ENCODE measurements at regions not wholly inside any gene's neighbourhood (a gene's known extent, or its start where the extent isn't known, plus 50 kb on each side); places are given as distances from the start of the nearest gene placed in this dataset.

GRCh38 chr9:2466703-2467102, 154.9 kb upstream of the VLDLR start:
- ChIA-PET CTCF (ENCODE audit: low intra/inter-chr PET ratio) (no interaction called here), POLR2A (no interaction called here)
- Histone ChIP-seq H3K9me3 (replicated peaks; ENCODE audit: control insufficient read depth, insufficient read depth, low read depth, low read length) (no peaks in the 10 kb centered on the region), H3K4me2 (ENCODE audit: insufficient read depth, low read length) (no peak overlapping the region), H4K20me1 (replicated peaks; ENCODE audit: control insufficient read depth, insufficient read depth, low read length) (no peaks in the 10 kb centered on the region), H3K79me2 (ENCODE audit: control insufficient read depth, insufficient read depth, low read length) (no peaks in the 10 kb centered on the region), H3K4me1 (replicated peaks in 1 of 2; ENCODE audit: control insufficient read depth in 2 of 2, insufficient read depth in 2 of 2, low read length in 2 of 2) (no peaks in the 10 kb centered on the region), H3K27me3 (ENCODE audit: control insufficient read depth in 2 of 2, insufficient read depth in 2 of 2, low read length in 2 of 2) (no peaks in the 10 kb centered on the region), H3K9me1 (ENCODE audit: control insufficient read depth, insufficient read depth, low read length) (no peaks in the 10 kb centered on the region), H3K27ac (ENCODE audit: extremely low read depth, low read depth, low read length) (no peak overlapping the region), H3K36me3 (ENCODE audit: control insufficient read depth, insufficient read depth, low read length) (no peaks in the 10 kb centered on the region), H3K9ac (ENCODE audit: insufficient read depth in 1 of 2, low read depth in 2 of 2, low read length in 2 of 2) (no peak overlapping the region), H2AFZ (ENCODE audit: low read depth, low read length) (no peak overlapping the region), H3K4me3 (no peak overlapping the region)
- WGBS (ENCODE audit: insufficient coverage, low coverage, missing lambda C conversion rate), result 2% methylated on average over 6 of the region's 6 CpGs
- FAIRE-seq, result no peak
- ATAC-seq, result no peak
- BruUV-seq (replicated peaks), result no TSS peak
- intact Hi-C loops (cut with micrococcal nuclease) (no loop called here), in situ Hi-C loops (cut with MboI) (no loop called here)
- no peak for TF ChIP-seq POLR2AphosphoS2 (IDR thresholded peaks at IDR 0.05; ENCODE audit: low read length)
- no peak for TF ChIP-seq NR4A1 (CRISPR knock-in tag; IDR thresholded peaks at IDR 0.05)
- TF ChIP-seq NR4A1 (tag; IDR thresholded peaks at IDR 0.05), result no peak
- TF ChIP-seq IRF9 (tag; IDR thresholded peaks at IDR 0.05), result no peak
- no peak for TF ChIP-seq MEF2A (IDR thresholded peaks at IDR 0.05; ENCODE audit: control insufficient read depth, low read depth, low read length)
- no peak for TF ChIP-seq SMAD3 (CRISPR knock-in tag; conservative IDR thresholded peaks at IDR 0.05)
- no peak for TF ChIP-seq ZNF583 (CRISPR knock-in tag; IDR thresholded peaks at IDR 0.05)
- no peak for TF ChIP-seq DMBX1 (CRISPR knock-in tag; IDR thresholded peaks at IDR 0.05; ENCODE audit: borderline replicate concordance)
- TF ChIP-seq ZNF318 (IDR thresholded peaks at IDR 0.05; ENCODE audit: borderline replicate concordance in 1 of 2, low read depth in 1 of 2), result no peak
- no peak for TF ChIP-seq ZNF778 (CRISPR knock-in tag; IDR thresholded peaks at IDR 0.05)
- no peak for TF ChIP-seq STAT6 (CRISPR knock-in tag; IDR thresholded peaks at IDR 0.05)
- no peak for TF ChIP-seq HDAC2 (IDR thresholded peaks at IDR 0.05)
- no peak for DNase-seq (ENCODE audit: extremely low read depth in 1 of 4, low spot score in 3 of 4)
